Astrocyte (in vitro differentiated cells and primary cell): ENCODE measurements at regions not wholly inside any gene's neighbourhood (a gene's known extent, or its start where the extent isn't known, plus 50 kb on each side); places are given as distances from the start of the nearest gene placed in this dataset.

ENCODE experiments used
- CTCF ChIP-seq: IDR thresholded peaks from 2 replicates; pipeline ENCODE4 v1.5.1; 2011; ENCODE audit warnings: low read depth, mild to moderate bottlenecking, inconsistent platforms, low read length, moderate library complexity; ENCODE audit not compliant: insufficient read depth
- EZH2 ChIP-seq: IDR thresholded peaks from 2 replicates; pipeline ENCODE4 v1.6.1; 2012; ENCODE audit warnings: mild to moderate bottlenecking, low read length, inconsistent platforms; ENCODE audit not compliant: insufficient read depth

GRCh38 chr14:104280085-104280901, 141.9 kb downstream of the KIF26A start:
- TF ChIP-seq CTCF (no peak), EZH2 (no peak)
